Endodermal cell (in vitro differentiated cells): ENCODE measurements at regions not wholly inside any gene's neighbourhood (a gene's known extent, or its start where the extent isn't known, plus 50 kb on each side); places are given as distances from the start of the nearest gene placed in this dataset.

Experiments
- DNase-seq: peaks from one replicate; pipeline ENCODE4 v3.0.0-alpha.2; 2017
- H3K27ac ChIP-seq: 2 replicates; pipeline ENCODE4 v1.5.1; 2013; ENCODE audit warnings: mild to moderate bottlenecking, low read depth, low read length, moderate library complexity
- H3K27me3 ChIP-seq: 2 replicates; pipeline ENCODE4 v1.6.1; 2013; ENCODE audit warnings: mild to moderate bottlenecking, low read length, moderate library complexity; ENCODE audit not compliant: insufficient read depth, control insufficient read depth, poor library complexity, severe bottlenecking
- H3K36me3 ChIP-seq: 2 replicates; pipeline ENCODE4 v1.7.0; 2013; ENCODE audit warnings: mild to moderate bottlenecking, low read length, moderate library complexity; ENCODE audit not compliant: control insufficient read depth, insufficient read depth
- H3K4me1 ChIP-seq: one replicate; pipeline ENCODE4 v1.7.0; 2013; ENCODE audit warnings: low read length; ENCODE audit not compliant: control insufficient read depth, insufficient read depth
- H3K4me3 ChIP-seq: 2 replicates; pipeline ENCODE4 v1.5.1; 2013; ENCODE audit warnings: mild to moderate bottlenecking, low read length, moderate library complexity
- H3K9ac ChIP-seq: 2 replicates; pipeline ENCODE4 v1.6.1; 2013; ENCODE audit warnings: mild to moderate bottlenecking, low read length, moderate library complexity; ENCODE audit not compliant: poor library complexity, severe bottlenecking; ENCODE audit errors: extremely low read depth
- H3K9me3 ChIP-seq: 2 replicates; pipeline ENCODE4 v1.6.1; 2013; ENCODE audit warnings: mild to moderate bottlenecking, low read length, moderate library complexity; ENCODE audit not compliant: control insufficient read depth
- H3K27ac Mint-ChIP-seq: 2 replicates; pipeline ENCODE4 v1.8.0; 2020; ENCODE audit warnings: mixed read lengths
- H3K27me3 Mint-ChIP-seq: 2 replicates; pipeline ENCODE4 v1.8.0; 2021; ENCODE audit warnings: mild to moderate bottlenecking, mixed read lengths; ENCODE audit not compliant: insufficient read depth
- H3K36me3 Mint-ChIP-seq: 2 replicates; pipeline ENCODE4 v1.8.0; 2020; ENCODE audit warnings: low read depth, mixed read lengths
- H3K4me1 Mint-ChIP-seq: 2 replicates; pipeline ENCODE4 v1.8.0; 2020; ENCODE audit warnings: mixed read lengths
- H3K4me3 Mint-ChIP-seq: 2 replicates; pipeline ENCODE4 v1.8.0; 2020; ENCODE audit warnings: mild to moderate bottlenecking, moderate library complexity, mixed read lengths
- H3K9me3 Mint-ChIP-seq: 2 replicates; pipeline ENCODE4 v1.8.0; 2020; ENCODE audit warnings: mild to moderate bottlenecking, mixed read lengths
- WGBS, 2 experiments: methylation state at CpG; one replicate each; pipeline versions ENCODE4 v1.1.5 to v1.1.7; 2013; ENCODE audit warnings: missing lambda C conversion rate in 2 of 2, mixed read lengths in 1 of 2; ENCODE audit not compliant: insufficient coverage in 1 of 2, insufficient read length in 1 of 2; 5-methylcytosine and 5-hydroxymethylcytosine counted together
- TF ChIP-seq, protein P1 (sequence below): fragments of 200-600 bp; sonication (generic); conservative IDR thresholded peaks from 2 replicates; pipeline ENCODE4 v1.5.0; 2021; ENCODE audit warnings: antibody characterized with exemption, mild to moderate bottlenecking

- TF ChIP-seq, protein P1, sequence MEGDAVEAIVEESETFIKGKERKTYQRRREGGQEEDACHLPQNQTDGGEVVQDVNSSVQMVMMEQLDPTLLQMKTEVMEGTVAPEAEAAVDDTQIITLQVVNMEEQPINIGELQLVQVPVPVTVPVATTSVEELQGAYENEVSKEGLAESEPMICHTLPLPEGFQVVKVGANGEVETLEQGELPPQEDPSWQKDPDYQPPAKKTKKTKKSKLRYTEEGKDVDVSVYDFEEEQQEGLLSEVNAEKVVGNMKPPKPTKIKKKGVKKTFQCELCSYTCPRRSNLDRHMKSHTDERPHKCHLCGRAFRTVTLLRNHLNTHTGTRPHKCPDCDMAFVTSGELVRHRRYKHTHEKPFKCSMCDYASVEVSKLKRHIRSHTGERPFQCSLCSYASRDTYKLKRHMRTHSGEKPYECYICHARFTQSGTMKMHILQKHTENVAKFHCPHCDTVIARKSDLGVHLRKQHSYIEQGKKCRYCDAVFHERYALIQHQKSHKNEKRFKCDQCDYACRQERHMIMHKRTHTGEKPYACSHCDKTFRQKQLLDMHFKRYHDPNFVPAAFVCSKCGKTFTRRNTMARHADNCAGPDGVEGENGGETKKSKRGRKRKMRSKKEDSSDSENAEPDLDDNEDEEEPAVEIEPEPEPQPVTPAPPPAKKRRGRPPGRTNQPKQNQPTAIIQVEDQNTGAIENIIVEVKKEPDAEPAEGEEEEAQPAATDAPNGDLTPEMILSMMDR = no peak
- Histone ChIP-seq H3K4me1 (no peaks in the 10 kb centered on the region), H3K9me3 (peaks cover 6% of the 10 kb centered on the region), H3K27me3 (no peaks in the 10 kb centered on the region), H3K27ac (no peak overlapping the region), H3K4me3 (no peak overlapping the region), H3K9ac (no peak overlapping the region), H3K36me3 (peaks cover 14% of the 10 kb centered on the region)
- peaks cover 3% of the 10 kb centered on the region for H3K9me3 Mint-ChIP-seq
- no peak overlapping the region for H3K4me3 Mint-ChIP-seq
- no peak overlapping the region for H3K27ac Mint-ChIP-seq
- DNase-seq = no peak
- no peaks in the 10 kb centered on the region for H3K27me3 Mint-ChIP-seq
- H3K36me3 Mint-ChIP-seq = peaks cover 40% of the 10 kb centered on the region
- no peaks in the 10 kb centered on the region for H3K4me1 Mint-ChIP-seq
- WGBS, 2 experiments = 90 to 100% methylated on average over 2 to 3 of the region's 3 CpGs
Measured at GRCh38 chr1:173414136-173414535, 63.0 kb upstream of the PRDX6 start.

DNA sequence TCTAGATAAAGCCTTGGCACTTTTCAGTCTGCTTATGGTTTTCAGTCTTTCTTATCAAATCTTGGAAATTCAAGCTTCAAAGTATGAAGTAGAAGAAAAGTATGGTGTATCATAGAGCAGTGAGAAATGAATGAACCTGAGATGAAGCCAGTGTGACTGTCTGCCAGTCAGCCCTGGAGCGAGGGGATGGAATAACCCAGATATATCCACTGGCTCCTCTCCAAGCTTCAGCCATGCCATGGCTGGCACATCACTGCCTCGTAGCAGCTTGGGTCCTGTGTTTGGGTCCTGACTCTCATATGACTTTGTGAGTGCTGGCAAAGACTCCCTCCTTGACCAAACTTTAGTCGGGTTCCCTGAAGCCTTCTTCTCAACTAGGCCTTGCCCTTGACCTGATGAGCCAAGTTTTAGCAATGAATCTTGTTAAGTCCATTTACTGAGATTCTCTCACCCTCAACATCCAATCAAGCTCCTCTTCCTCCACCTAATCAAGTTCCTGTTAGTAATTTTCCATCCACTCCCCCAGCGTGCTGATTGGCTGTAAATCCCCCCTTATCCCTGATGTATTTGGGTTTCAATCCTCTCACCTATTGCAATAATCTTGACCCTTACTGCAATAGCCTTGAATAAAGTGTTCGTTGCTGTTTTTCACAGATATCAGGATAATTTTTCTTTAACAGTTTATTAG, 62.5 kb upstream of the PRDX6 start:
- Mint-ChIP-seq H3K9me3 (peaks cover 3% of the 10 kb centered on the region), H3K36me3 (peaks cover 40% of the 10 kb centered on the region), H3K27me3 (no peaks in the 10 kb centered on the region), H3K4me3 (no peak overlapping the region), H3K4me1 (no peaks in the 10 kb centered on the region), H3K27ac (no peak overlapping the region)
- no peaks in the 10 kb centered on the region for H3K4me1 ChIP-seq
- TF ChIP-seq, protein P1 = no peak
- DNase-seq = no peak
- H3K9ac ChIP-seq = no peak overlapping the region
- no peak overlapping the region for H3K4me3 ChIP-seq
- H3K27me3 ChIP-seq = no peaks in the 10 kb centered on the region
- peaks cover 11% of the 10 kb centered on the region for H3K9me3 ChIP-seq
- 91 to 92% methylated on average over 3 to 5 of the region's 5 CpGs for WGBS, 2 experiments
- peaks cover 14% of the 10 kb centered on the region for H3K36me3 ChIP-seq
- no peak overlapping the region for H3K27ac ChIP-seq

- TF ChIP-seq, protein P1 = no peak
- Histone ChIP-seq H3K9ac (no peak overlapping the region), H3K9me3 (peaks cover 13% of the 10 kb centered on the region), H3K4me3 (no peak overlapping the region), H3K4me1 (no peaks in the 10 kb centered on the region), H3K27me3 (no peaks in the 10 kb centered on the region), H3K36me3 (peaks cover 14% of the 10 kb centered on the region), H3K27ac (no peak overlapping the region)
- DNase-seq = no peak
- peaks cover 4% of the 10 kb centered on the region for H3K4me1 Mint-ChIP-seq
- WGBS, 2 experiments = 95 to 97% methylated on average over 3 of the region's 3 CpGs
- H3K9me3 Mint-ChIP-seq = peaks cover 3% of the 10 kb centered on the region
- no peaks in the 10 kb centered on the region for H3K27me3 Mint-ChIP-seq
- peaks cover 42% of the 10 kb centered on the region for H3K36me3 Mint-ChIP-seq
- H3K4me3 Mint-ChIP-seq = no peak overlapping the region
- H3K27ac Mint-ChIP-seq = no peak overlapping the region
Measured at GRCh38 chr1:173415490-173415889, 61.6 kb upstream of the PRDX6 start.
